GM18505 (cell line): ENCODE measurements at regions not wholly inside any gene's neighbourhood (a gene's known extent, or its start where the extent isn't known, plus 50 kb on each side); places are given as distances from the start of the nearest gene placed in this dataset.

Source experiments
- ATAC-seq: cut with Tn5 transposase; IDR thresholded peaks from one replicate; pipeline ENCODE4 v1.9.1; 2021; ENCODE audit not compliant: unreplicated experiment
- POLR2A ChIP-seq: IDR thresholded peaks from 4 replicates; pipeline ENCODE4 v1.6.1; 2011; ENCODE audit warnings: borderline replicate concordance; ENCODE audit not compliant: insufficient read depth, insufficient read length; ENCODE audit errors: extremely low read depth

DNA sequence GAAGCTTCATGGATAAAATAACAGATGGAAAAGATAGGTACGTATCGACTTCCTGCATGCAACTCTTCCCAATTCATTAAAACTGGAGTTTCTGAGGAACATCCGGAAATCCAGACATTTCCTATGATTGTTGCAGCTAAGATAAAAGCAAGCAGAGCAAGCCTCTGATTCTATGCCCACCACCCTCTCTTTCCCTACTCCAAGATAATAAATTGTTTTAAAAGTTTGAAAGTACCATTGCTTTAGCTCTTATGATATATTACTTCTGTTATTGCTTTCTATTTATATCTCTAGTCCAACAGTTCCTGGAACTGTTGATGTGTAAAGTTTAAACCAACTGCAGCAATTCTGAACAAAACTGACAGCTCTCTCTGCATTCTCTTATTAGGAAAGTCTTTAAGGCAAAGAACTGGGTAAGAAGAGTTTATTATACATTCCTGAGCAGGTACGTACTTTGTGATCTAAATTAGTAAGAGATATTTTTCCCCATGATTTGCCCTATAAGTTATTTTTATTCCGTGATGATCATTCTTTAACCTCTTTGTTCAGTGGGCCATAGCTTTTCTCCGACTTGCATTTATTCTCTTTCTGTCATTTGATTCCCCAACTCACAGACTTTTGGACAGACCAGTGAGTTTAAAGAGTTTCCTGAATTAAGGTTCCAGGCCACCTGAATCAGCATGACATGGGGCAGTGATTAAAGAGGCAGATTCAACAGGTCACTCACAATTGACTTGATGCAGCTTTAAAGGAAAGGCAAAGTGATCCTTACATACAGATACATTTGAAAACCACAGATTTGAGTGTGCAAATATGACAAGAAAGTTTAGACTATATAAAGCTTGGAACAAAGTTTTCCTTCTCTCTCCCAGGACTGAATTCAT, 94.2 kb upstream of the THRB start:
- no peak for TF ChIP-seq POLR2A
- ATAC-seq = no peak

DNA sequence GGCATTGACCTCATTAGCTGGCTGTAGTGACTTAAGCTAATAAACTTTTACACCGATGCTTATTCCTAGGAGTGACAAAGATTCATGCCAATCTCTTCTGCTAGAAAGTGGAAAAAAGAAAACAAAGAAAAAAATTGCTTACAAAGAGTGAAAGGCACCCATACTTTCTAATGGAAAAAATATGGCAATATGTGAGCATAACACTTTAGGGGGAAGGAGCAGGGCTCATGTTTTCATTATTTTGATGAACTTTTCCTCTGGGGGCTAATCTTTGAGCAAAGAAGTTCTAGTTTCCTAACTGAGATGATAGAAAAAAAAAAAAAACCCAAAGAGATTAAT, 94.8 kb upstream of the THRB start:
- no peak for ATAC-seq
- TF ChIP-seq POLR2A = no peak

DNA sequence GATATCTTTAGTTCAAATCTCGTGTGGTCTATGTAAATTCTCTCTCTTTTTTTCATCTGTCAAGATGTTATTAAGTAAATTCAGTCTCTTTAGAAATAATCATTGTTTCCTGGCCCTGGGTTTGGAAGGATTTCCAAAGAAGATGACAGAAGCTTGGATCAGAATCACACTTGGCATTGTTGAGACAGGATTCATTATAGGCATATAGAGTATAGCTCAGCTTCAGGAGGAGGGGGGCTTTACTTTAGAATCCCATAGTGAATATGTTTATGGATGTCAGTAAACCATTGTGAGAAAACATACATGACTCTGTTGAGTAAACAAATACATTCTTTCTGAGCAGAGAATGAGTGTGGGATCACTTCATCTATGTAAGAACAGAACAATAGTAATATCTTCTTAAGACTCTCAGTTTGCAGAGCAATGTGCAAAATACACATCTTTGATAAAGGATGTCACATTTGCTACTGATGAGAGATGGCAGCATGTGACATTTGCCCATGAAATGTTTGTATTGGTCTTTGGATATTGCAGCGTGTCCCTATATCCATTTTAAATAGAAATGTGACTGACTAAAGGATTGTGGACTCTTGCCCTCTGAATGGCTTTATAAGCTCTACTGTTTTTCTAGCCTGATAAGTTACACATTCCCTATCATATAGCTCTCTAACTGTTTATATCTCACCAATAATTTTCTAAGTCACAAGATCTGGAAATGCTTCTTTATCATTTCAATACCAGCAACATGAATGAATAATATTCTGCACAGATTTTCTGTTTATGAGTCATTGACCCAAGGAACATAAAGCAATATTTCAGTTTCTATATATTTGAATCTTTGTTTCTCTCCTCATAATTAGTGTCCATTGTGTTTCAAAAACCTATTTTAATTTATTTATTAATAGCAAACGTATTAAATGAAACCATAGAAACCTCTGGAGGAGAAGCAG, 95.6 kb upstream of the THRB start:
- no peak for TF ChIP-seq POLR2A
- ATAC-seq = no peak

DNA sequence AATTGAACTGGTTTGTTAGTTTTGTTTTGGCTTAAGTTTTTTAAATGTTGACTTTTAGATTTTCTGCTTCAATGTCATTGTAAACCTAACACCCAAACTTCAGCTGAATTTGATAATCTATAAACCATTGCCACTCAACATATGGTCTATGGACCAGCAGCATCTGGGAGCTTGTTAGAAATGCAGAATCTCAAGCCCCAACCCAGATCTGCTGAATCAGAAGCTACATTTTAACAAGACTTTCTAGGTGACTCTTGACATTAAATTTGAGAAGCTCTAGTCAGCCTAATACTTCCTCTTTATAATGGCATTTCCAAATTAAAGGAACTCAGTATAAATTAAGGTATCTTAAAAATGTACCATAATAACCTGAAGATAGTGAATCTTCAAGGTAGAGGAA, 96.5 kb upstream of the THRB start:
- no peak for TF ChIP-seq POLR2A
- no peak for ATAC-seq

DNA sequence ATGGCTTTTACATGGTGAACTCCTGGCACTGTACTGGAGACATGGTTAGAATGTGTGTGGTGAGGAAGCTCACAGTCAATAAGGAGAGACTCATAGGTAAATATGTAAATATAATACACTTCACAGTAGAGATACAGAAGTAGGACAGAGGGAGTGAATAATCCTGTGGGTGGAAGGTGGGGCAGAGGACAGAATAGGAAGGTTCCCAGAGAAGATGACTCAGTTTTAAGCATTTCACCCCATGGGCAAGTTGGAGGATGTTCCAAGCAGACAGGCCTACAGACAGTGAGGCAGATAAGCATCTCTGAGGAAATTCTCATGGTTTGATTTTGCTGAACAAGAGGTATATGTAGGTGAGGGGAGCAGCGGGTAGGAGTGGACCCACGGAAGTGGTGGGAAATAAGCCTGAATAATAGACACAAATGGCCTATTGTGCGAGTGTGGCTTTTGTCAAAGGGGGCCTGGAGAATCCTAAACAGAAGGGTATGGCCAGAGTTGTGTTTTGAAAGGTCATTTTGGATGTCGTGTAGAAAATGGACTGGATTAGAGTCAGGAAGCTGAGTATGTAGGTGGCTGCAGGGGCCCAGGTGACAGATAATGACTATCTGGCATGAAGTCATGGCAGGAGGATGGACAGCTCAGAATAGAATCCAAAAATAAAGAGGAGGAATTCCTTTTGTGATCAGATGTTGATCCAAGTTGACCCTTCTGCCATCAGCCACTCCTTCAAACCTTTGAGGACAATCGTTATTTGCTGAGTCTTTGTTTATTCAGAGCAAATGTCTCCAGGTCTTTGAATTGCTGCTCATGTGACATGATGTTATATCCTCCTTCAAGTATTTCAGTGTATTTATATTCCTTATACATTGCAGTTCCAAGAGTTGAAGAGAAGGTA, 97.3 kb upstream of the THRB start:
- ATAC-seq = no peak

DNA sequence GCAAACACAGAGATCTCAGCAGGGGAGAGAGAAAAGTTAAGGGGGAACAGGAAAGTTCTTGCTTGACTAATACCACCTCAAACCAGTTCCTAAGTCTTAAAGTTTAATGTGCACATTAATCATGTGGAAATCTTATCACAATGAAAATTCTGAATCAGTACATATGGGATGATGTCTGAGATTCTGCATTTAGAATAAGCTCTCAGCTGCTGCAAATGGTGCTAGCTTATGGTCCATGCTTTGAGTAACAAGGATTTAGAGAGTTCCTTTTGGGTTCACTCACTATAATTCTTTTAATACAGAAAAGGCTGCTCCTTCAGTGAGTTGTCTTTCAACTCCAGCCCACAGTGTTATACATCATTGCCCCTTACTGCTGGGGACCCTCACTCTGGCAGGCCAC, 99.5 kb upstream of the THRB start:
- no peak for TF ChIP-seq POLR2A
- no peak for ATAC-seq

More for the DNA sequence above, 97.3 kb upstream of the THRB start:
- no peak for TF ChIP-seq POLR2A

DNA sequence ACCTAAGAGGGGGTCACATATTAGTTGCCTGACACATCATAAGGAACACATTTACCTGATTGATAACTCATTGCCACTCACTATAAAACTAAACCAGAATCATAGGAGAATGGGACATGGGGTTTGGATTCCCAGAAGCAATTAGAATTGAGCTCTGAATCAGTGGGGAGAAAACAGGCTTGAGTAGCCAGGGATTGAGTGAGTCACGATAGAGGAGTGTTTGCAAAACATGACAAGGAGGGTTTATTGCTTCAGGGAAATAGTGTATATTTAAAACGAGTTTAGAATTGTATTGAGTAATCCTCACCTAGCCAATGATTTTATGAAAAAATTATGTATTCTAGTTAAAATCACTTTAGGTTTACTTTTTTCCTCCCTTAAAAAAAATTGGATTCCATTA, 101.1 kb upstream of the THRB start:
- no peak for ATAC-seq
- TF ChIP-seq POLR2A = no peak

DNA sequence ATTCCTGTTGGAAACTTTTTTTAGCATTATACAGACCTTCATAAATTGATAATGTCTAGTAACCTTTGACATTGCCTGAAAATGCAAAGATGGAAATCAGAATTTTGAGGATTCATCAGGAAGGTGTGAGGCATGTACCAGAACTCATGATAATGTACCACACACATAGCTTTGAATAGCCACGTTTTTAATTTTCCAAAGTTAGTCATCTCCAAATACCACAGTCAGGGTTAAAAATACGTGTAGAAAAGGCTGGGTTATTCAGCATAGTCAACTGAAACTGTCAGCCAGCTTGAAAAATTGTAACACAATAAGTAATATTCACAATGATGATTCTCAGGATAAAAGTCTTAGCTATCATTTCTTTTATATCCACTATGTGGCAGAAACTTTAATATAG, 102.0 kb upstream of the THRB start:
- ATAC-seq = no peak
- no peak for TF ChIP-seq POLR2A

DNA sequence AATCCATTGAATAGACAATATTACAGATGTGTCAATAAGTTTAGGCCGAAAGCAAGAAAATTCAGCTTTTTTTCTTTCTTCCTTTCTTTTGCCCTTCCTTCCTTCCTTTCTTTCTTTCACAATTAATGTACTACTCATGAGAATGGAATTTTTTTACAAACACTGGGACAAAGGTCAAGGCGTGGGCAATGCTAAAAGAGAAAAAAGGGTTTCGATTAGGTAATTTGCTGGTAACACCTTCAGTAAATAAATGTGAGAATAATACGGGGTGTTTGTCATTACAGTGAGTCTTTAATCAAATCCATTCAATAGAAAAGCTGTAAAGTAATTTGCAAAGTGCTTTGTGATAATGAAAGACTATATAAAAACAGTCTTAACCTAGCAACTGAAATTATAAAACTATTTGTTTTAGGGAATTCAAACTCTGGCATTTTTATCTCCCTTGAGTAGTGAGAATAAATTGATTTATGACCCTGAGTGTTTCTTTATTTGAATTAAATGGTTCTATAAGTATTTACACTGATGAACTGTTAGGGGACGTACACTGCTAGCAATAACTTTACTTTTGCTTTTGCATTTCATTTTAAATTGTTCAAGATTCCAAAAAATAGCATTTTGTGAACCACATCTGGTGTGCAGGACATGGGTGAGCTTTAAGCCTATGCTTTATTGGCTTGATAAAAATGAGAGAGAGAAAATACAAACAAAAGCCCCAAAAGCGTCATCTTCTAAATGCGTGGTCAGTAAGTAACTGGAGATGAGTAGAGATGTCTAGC, 104.2 kb upstream of the THRB start:
- TF ChIP-seq POLR2A = no peak
- no peak for ATAC-seq

DNA sequence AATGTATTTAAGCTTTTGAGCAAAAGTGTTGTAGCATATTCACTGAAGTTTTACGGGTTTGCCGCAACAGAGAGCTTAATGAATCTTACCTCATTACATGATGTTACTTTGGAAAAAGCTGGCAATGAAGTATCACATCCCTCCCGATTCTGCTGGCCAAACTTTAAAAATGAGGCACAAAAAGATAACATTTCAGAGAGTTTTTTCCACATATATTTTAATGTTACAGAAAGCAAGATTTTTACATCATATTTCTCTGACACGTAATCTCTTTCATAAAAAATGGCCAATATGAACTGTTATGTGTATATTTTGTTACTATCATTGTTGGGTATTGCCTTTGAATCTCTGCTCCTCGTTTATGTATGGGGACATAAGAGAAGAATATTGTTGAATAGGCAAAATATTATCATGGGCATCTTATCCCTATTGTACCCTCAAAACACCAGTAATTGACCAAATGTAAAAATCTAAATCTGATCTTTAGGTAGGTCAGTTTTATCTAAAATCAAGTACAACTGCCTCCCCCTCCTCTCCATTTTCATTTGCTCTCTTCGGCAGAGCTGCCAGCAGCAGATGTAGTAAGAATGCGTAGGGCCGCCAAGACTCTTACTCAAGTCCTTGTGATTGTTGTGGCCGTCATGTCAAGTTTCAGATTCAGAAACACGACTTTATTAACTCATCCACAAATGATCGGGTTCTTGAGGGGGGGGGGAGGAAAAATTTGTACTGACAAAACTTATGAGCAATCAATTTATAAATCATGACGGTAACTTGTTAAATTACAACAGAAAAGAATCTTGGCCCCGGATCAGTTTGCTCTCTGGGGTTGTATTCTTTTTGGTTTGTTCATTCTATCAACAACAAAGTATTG, 106.7 kb upstream of the THRB start:
- ATAC-seq = no peak
- TF ChIP-seq POLR2A = no peak

DNA sequence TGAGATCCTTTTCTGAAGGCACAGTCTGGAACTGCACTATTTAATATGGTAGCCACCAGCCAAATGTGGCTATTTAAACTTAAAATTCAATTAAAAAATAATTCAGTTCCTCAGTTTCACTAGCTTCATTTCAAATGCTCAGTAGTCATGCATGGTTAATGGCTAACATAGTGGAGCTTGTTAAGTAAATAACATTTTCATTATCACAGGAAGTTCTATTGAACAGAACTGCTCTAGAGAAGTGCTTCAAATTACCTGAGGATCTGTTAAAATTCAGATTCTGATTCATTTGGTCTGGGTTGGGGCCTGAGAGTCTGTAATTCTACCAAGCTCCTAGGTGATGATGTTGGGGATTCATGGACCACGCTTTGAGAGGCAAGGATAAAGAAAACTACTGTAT, 109.6 kb upstream of the THRB start:
- no peak for ATAC-seq
- no peak for TF ChIP-seq POLR2A
